ENCODE measurements at regions not wholly inside any gene's neighbourhood (a gene's known extent, or its start where the extent isn't known, plus 50 kb on each side); places are given as distances from the start of the nearest gene placed in this dataset.
A peak's percentile ranks its signal among the peaks of the same experiment; 100 is the strongest.

GRCh38 chr1:38244218-38244845 is 197.7 kb upstream of the POU3F1 start:
- DNase-seq = no peak

GRCh38 chr1:38243106-38243505 is 196.5 kb upstream of the POU3F1 start:
- no peak for DNase-seq

- DNase-seq = no peak
Measured at GRCh38 chr1:38242506-38242905, 195.9 kb upstream of the POU3F1 start.

- no peak for DNase-seq
Measured at GRCh38 chr1:38241594-38242334, 195.2 kb upstream of the POU3F1 start.

GRCh38 chr1:38240618-38241017 is 194.0 kb upstream of the POU3F1 start:
- no peak for DNase-seq

GRCh38 chr1:38239258-38239835 is 192.8 kb upstream of the POU3F1 start:
- no peak for DNase-seq

- no peak for DNase-seq
Measured at GRCh38 chr1:38238294-38238693, 191.7 kb upstream of the POU3F1 start.

GRCh38 chr1:38235705-38236104 is 189.1 kb upstream of the POU3F1 start:
- peak; percentile 97 for DNase-seq

- DNase-seq = no peak
Measured at GRCh38 chr1:38231941-38232340, 185.3 kb upstream of the POU3F1 start.

- no peak for DNase-seq
Measured at GRCh38 chr1:38228718-38229117, 182.1 kb upstream of the POU3F1 start.

GRCh38 chr1:38225745-38226144 is 179.2 kb upstream of the POU3F1 start:
- no peak for DNase-seq

- DNase-seq = no peak
Measured at GRCh38 chr1:38223391-38223790, 176.8 kb upstream of the POU3F1 start.

- DNase-seq = peak; percentile 51
Measured at GRCh38 chr1:38222891-38223290, 176.3 kb upstream of the POU3F1 start.

- peak; percentile 96 for DNase-seq
Measured at GRCh38 chr1:38221006-38221649, 174.5 kb upstream of the POU3F1 start.

GRCh38 chr1:38217316-38217715 is 170.7 kb upstream of the POU3F1 start:
- no peak for DNase-seq

- no peak for DNase-seq
Measured at GRCh38 chr1:38213646-38214434, 167.2 kb upstream of the POU3F1 start.

GRCh38 chr1:38210895-38211177 is 164.2 kb upstream of the POU3F1 start:
- no peak for DNase-seq

GRCh38 chr1:38210021-38210894 is 163.7 kb upstream of the POU3F1 start:
- no peak for DNase-seq

- DNase-seq = no peak
Measured at GRCh38 chr1:38208716-38209632, 162.4 kb upstream of the POU3F1 start.

- DNase-seq = no peak
Measured at GRCh38 chr1:38207906-38208305, 161.3 kb upstream of the POU3F1 start.

GRCh38 chr1:38207275-38207674 is 160.7 kb upstream of the POU3F1 start:
- DNase-seq = no peak

Data from fibroblast of upper back skin (primary cell).